Natural killer cell (primary cell): ENCODE measurements at regions not wholly inside any gene's neighbourhood (a gene's known extent, or its start where the extent isn't known, plus 50 kb on each side); places are given as distances from the start of the nearest gene placed in this dataset.

Experiments
- ATAC-seq, 3 donors: fragments of 150-1000 bp in 2 of 3; fragments of 200-7000 bp in 1 of 3; cut with Tn5 transposase; 1 replicate in 1 of 3; 2 replicates in 2 of 3; pipeline ENCODE4 v1.10.0; 2021; ENCODE audit warnings: mild to moderate bottlenecking in 2 of 3, moderate library complexity in 2 of 3
- DNase-seq, 2 donors: peaks; one replicate each; pipeline versions ENCODE4 v3.0.0 to v3.0.0-alpha.2; 2013 to 2021; ENCODE audit warnings: mixed read lengths in 1 of 2
- H3K27ac ChIP-seq: one replicate; pipeline ENCODE4 v1.5.1; 2013; ENCODE audit warnings: mild to moderate bottlenecking, low read length
- H3K27me3 ChIP-seq: one replicate; pipeline ENCODE4 v1.6.1; 2013; ENCODE audit warnings: low read length; ENCODE audit not compliant: control insufficient read depth, insufficient read depth
- H3K36me3 ChIP-seq: one replicate; pipeline ENCODE4 v1.6.1; 2013; ENCODE audit warnings: low read length; ENCODE audit not compliant: control insufficient read depth, insufficient read depth
- H3K4me1 ChIP-seq: one replicate; pipeline ENCODE4 v1.6.1; 2013; ENCODE audit warnings: low read length; ENCODE audit not compliant: control insufficient read depth, insufficient read depth
- H3K4me3 ChIP-seq: one replicate; pipeline ENCODE4 v1.5.1; 2013; ENCODE audit warnings: low read length
- H3K9me3 ChIP-seq: one replicate; pipeline ENCODE4 v1.6.1; 2013; ENCODE audit warnings: low read length; ENCODE audit not compliant: control insufficient read depth, insufficient read depth
- H3K27ac Mint-ChIP-seq, 2 donors: one replicate each; pipeline ENCODE4 v1.8.0; 2022; ENCODE audit warnings: mild to moderate bottlenecking in 2 of 2, mixed read lengths in 2 of 2, moderate library complexity in 1 of 2
- H3K27me3 Mint-ChIP-seq, 2 donors: one replicate each; pipeline ENCODE4 v1.8.0; 2022; ENCODE audit warnings: low read depth in 2 of 2, mixed read lengths in 2 of 2
- H3K36me3 Mint-ChIP-seq: one replicate; pipeline ENCODE4 v1.8.0; 2022; ENCODE audit warnings: mixed read lengths
- H3K4me1 Mint-ChIP-seq, 2 donors: one replicate each; pipeline ENCODE4 v1.8.0; 2022; ENCODE audit warnings: mixed read lengths in 2 of 2
- H3K4me3 Mint-ChIP-seq: one replicate; pipeline ENCODE4 v1.8.0; 2022; ENCODE audit warnings: mild to moderate bottlenecking, moderate library complexity, mixed read lengths
- H3K9me3 Mint-ChIP-seq, 2 donors: one replicate each; pipeline ENCODE4 v1.8.0; 2022; ENCODE audit warnings: mixed read lengths in 2 of 2
- CTCF ChIP-seq: fragments of 200-600 bp; IDR thresholded peaks from one replicate; pipeline ENCODE4 v1.8.0; 2022; ENCODE audit warnings: antibody characterized with exemption
- WGBS: methylation state at CpG from one replicate; pipeline ENCODE4 v1.1.7; 2013; ENCODE audit warnings: missing lambda C conversion rate; ENCODE audit not compliant: insufficient coverage; 5-methylcytosine and 5-hydroxymethylcytosine counted together
- intact Hi-C: fragments of 100-400 bp; cut with micrococcal nuclease; formaldehyde crosslinking; loops from one replicate; pipeline ENCODE4 v1.14.2; 2022

DNA sequence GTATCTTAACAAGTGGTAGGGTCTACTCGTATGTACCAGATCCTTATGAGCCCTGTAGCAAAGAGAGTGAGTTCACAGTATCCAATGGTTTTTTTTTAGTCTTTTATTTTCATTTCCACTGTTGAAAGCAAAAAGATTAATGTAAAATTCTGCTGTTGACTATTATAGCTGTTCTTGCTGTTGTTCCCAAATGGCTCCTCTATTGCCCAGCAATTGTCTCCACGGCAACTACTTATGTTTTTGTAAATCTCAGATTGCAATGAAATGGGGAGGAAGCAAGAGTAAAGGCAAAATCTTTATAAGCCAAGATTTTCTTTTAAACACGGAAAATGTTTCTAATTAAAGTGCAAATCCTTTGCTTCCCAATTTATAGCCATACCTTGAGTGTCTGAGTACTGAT is 406.1 kb downstream of the EPM2A start:
- H3K4me1 ChIP-seq, result no peaks in the 10 kb centered on the region
- 85% methylated on average over 1 of the region's 3 CpGs for WGBS
- H3K9me3 ChIP-seq, result peaks cover 3% of the 10 kb centered on the region
- Mint-ChIP-seq H3K4me3 (no peak overlapping the region), H3K9me3 (peaks cover 3 to 7% of the 10 kb centered on the region in 2 donors), H3K27ac (no peak overlapping the region), H3K4me1 (no peaks in the 10 kb centered on the region), H3K36me3 (no peaks in the 10 kb centered on the region), H3K27me3 (no peaks in the 10 kb centered on the region)
- no peak for ATAC-seq
- H3K36me3 ChIP-seq, result no peaks in the 10 kb centered on the region
- H3K27me3 ChIP-seq, result no peaks in the 10 kb centered on the region
- no peak for TF ChIP-seq CTCF
- H3K27ac ChIP-seq, result no peak overlapping the region
- intact Hi-C loops, result no loop called here
- no peak for DNase-seq
- H3K4me3 ChIP-seq, result no peak overlapping the region

DNA sequence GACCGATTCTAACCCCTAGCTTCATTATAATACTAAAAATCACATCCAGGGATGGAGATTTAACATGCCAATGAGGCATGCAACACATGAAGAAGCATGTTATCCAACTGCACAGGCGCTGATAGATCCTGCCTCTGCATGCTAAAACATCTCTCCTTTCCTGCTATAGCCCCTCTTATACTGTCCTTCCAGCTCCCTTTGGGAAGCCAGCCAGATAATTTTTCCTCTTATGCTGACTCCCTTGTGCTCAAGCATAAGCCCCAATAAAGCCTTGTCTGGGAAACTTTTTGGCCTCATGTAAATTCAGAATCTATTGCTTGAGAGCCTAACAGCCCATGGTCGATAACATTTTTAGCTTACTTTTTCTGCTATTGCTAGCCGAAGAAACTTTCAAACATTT is 404.3 kb downstream of the EPM2A start:
- H3K4me1 ChIP-seq, result no peaks in the 10 kb centered on the region
- no peaks in the 10 kb centered on the region for H3K36me3 ChIP-seq
- H3K4me3 ChIP-seq, result no peak overlapping the region
- WGBS, result 87% methylated on average over 4 of the region's 4 CpGs
- Mint-ChIP-seq H3K4me1 (no peaks in the 10 kb centered on the region), H3K27ac (no peak overlapping the region), H3K4me3 (no peak overlapping the region), H3K36me3 (no peaks in the 10 kb centered on the region), H3K27me3 (no peaks in the 10 kb centered on the region), H3K9me3 (peaks cover 2 to 6% of the 10 kb centered on the region in 2 donors)
- no peak overlapping the region for H3K27ac ChIP-seq
- H3K9me3 ChIP-seq, result peaks cover 3% of the 10 kb centered on the region
- DNase-seq, result no peak
- intact Hi-C loops, result no loop called here
- no peak for TF ChIP-seq CTCF
- H3K27me3 ChIP-seq, result no peaks in the 10 kb centered on the region
- no peak for ATAC-seq

- Mint-ChIP-seq H3K4me3 (no peak overlapping the region), H3K9me3 (peaks cover 0 to 4% of the 10 kb centered on the region in 2 donors), H3K4me1 (no peaks in the 10 kb centered on the region), H3K27me3 (no peaks in the 10 kb centered on the region), H3K36me3 (no peaks in the 10 kb centered on the region), H3K27ac (no peak overlapping the region)
- DNase-seq, result no peak
- WGBS, result no CpG with 5 or more reads among the region's 2 CpGs
- intact Hi-C loops, result no loop called here
- Histone ChIP-seq H3K9me3 (peaks cover 3% of the 10 kb centered on the region), H3K4me1 (no peaks in the 10 kb centered on the region), H3K4me3 (no peak overlapping the region), H3K36me3 (no peaks in the 10 kb centered on the region), H3K27ac (no peak overlapping the region), H3K27me3 (no peaks in the 10 kb centered on the region)
- no peak for ATAC-seq
- TF ChIP-seq CTCF, result no peak
Observed at GRCh38 chr6:145332011-145332410, 403.3 kb downstream of the EPM2A start.

DNA sequence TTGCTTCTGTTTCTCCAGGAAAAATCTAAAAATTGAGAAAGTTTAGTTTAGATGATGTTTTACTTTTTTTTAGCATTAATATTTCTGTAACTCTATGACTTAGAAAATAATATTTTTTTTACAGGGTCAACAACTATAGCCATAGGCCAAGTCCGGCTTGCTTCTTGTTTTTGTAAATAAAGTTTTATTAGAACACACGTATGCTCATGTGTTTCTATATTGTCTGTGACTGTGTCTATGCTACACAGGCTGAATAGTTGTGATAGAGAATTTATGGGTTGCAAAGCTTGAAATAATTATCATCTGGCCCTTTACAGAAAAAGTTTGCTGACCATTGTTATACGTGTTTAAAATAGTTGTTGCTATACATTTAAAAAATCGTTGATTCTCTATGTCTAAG is 399.2 kb downstream of the EPM2A start:
- ATAC-seq, result no peak
- 91% methylated on average over 4 of the region's 4 CpGs for WGBS
- no peaks in the 10 kb centered on the region for H3K36me3 ChIP-seq
- Mint-ChIP-seq H3K9me3 (no peaks in the 10 kb centered on the region), H3K36me3 (no peaks in the 10 kb centered on the region), H3K4me1 (no peaks in the 10 kb centered on the region), H3K4me3 (no peak overlapping the region), H3K27me3 (no peaks in the 10 kb centered on the region), H3K27ac (no peak overlapping the region)
- no peak for TF ChIP-seq CTCF
- no peak overlapping the region for H3K4me3 ChIP-seq
- intact Hi-C loops, result no loop called here
- H3K27ac ChIP-seq, result no peak overlapping the region
- no peaks in the 10 kb centered on the region for H3K27me3 ChIP-seq
- DNase-seq, result no peak
- no peaks in the 10 kb centered on the region for H3K4me1 ChIP-seq
- H3K9me3 ChIP-seq, result no peaks in the 10 kb centered on the region
